GM19468 (cell line): ENCODE measurements at regions not wholly inside any gene's neighbourhood (a gene's known extent, or its start where the extent isn't known, plus 50 kb on each side); places are given as distances from the start of the nearest gene placed in this dataset.

Experiments
- ATAC-seq: cut with Tn5 transposase; IDR thresholded peaks from one replicate; pipeline ENCODE4 v1.9.1; 2021; ENCODE audit warnings: mild to moderate bottlenecking, moderate library complexity, moderate number of reproducible peaks; ENCODE audit not compliant: unreplicated experiment; ENCODE audit errors: extremely low read depth

GRCh38 chr2:67340133-67341011, 56.8 kb upstream of the ETAA1 start:
- no peak for ATAC-seq

GRCh38 chr2:67341012-67341318, 56.2 kb upstream of the ETAA1 start:
- ATAC-seq: no peak

- ATAC-seq: no peak
These were observed 55.8 kb upstream of the ETAA1 start for GRCh38 chr2:67341336-67341735.

DNA sequence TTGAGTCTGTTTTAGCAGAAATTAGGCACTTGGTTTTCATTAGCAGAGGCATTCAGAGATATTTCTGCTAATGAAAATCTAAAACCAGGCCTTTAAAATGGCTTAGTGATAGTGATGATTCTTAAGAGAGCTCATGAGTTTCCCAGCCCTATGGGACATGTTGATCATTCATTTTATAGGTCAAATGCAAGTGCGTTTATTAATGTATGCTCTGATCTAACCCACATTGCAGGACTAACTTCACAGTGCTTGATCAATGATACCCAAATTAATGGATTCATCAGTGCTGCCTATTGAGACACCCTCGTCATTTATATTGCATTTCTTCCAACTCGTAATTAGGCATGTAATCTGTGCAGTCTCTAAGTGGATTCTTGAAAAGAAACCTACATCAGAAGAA, 54.7 kb upstream of the ETAA1 start:
- ATAC-seq: no peak

DNA sequence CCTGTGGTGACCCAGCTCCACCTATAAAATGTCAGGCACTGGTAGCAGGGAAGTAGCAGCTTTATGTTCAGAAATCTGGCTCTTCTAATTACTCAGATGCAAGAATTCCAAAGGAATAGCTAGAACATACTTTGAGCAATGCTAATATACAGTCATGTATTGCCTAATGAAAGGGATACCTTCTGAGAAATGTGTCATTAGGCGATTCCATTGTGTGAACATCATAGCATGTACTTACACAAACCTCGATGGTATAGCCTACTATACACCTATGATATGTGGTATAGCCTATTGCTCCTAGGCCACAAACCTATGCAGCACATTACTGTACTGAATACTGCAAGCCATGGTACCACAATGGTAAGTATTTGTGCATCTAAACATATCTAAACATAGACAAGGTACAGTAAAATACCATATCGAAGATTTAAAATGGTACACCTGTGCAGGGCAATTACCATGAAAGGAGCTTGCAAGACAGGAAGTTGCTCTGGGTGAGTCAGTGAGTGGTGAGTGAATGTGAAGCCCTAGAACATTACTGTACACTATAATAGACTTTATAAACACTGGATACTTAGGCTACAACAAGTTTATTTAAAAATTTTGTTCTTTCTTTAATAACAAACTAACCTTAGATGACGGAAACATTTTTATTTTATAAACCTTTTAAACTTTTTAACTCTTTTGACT, 50.3 kb upstream of the ETAA1 start:
- ATAC-seq: no peak
